GM21515 (cell line): ENCODE measurements at regions not wholly inside any gene's neighbourhood (a gene's known extent, or its start where the extent isn't known, plus 50 kb on each side); places are given as distances from the start of the nearest gene placed in this dataset.
"Not testable (repeated sequence)": the region's sequence is repeated elsewhere in the genome, so short reads cannot be mapped to it uniquely, and the experiment has no call there.

ENCODE experiments used
- ATAC-seq: cut with Tn5 transposase; IDR thresholded peaks from one replicate; pipeline ENCODE4 v1.9.1; 2021; ENCODE audit not compliant: unreplicated experiment

DNA sequence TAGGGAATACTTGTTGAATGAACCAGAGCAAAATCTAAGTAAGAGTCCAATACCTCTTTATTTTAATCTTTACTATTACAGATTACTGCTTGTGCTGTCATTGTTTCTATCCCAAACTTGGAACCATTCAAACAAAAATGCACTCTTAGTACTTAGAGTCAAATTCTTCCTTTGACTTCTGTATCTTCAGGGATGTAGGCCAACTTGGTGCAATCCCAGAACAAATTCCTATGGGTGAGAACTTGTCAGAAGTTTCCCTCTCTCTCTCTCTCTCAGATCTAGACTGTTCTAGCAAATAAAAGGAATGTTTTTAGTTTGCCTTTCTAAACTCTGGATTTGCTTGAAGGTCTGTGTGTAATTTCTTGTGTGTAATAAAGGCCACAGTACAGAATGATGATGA, 329.0 kb upstream of the TMTC4 start:
- no peak for ATAC-seq

DNA sequence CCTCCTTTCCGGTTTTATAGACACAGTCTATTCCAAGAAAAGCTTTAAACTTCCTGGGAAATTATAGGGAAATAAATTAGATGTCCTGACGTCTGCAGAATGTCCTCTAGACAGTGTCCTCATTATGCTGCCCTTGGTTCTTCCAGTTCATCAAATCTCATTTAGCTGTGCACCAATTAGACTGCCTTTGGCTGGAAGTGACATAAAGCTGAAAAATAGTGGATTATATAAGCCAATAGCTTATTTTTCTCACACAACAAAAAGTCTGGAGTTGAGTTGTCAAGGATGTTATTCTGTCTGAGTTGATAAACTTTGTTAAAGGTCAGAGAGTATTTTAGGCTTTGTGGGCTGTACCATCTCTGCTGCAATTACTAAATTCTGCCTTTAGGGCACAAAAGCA, 314.8 kb upstream of the TMTC4 start:
- no peak for ATAC-seq

DNA sequence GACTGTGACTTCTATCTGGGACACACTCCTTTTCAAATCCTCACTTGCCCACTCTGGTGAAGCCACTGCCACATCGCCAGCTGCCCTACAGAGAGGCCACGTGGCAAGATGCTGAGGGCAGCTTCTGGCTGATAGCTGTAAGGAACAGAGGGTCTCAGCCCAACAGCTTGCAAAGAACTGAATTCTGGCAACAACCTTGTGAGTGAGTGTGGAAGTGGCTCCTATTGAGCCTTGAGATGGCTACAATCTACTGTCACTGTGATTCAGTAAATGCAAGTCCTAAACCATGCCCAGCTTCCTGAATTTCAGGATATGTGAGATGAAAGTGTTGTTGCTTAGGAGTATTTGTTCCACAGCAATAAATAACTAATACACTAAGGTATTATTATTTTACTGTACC, 314.3 kb upstream of the TMTC4 start:
- ATAC-seq, result no peak

- no peak for ATAC-seq
Observed at GRCh38 chr13:100987948-100988347, 313.4 kb upstream of the TMTC4 start.

- ATAC-seq, result no peak
Observed at GRCh38 chr13:100986571-100986970, 312.0 kb upstream of the TMTC4 start.

GRCh38 chr13:100984085-100984705, 309.6 kb upstream of the TMTC4 start:
- ATAC-seq, result no peak

GRCh38 chr13:100983111-100983510, 308.5 kb upstream of the TMTC4 start:
- no peak for ATAC-seq

- ATAC-seq, result no peak
Observed at GRCh38 chr13:100980171-100980570, 305.6 kb upstream of the TMTC4 start.

DNA sequence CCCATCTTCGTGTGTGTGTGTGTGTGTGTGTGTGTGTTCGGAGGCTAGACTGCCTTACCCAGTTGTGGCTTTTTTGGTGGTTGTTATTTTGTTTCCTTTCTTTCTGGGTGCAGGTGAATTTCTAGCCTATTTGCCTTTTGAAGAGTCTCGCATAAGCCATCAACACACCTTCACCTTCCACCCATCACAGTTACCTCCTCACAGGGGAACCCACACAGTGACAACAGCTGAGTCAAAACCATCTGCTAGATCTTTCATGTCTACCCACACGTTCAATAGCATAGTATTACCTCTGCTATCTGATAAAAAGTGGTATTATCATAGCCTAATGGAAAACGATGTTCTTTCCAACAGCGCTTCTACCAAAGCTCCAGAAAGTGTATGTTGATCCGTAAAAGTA, 303.2 kb upstream of the TMTC4 start:
- ATAC-seq, result no peak

- ATAC-seq, result no peak
Observed at GRCh38 chr13:100976993-100977392, 302.4 kb upstream of the TMTC4 start.

DNA sequence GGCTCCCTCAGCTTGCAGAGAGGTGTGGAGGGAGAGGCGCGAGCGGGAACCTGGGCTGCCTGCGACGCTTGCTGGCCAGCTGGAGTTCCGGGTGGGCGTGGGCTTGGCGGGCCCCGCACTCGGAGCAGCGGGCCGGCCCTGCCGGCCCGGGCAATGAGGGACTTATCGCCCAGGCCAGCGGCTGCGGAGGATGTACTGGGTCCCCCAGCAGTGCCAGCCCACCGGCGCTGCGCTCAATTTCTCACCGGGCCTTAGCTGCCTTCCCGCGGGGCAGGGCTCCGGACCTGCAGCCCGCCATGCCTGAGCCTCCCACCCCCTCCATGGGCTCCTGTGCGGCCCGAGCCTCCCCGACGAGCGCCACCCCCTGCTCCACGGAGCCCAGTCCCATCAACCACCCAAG, 301.1 kb upstream of the TMTC4 start:
- not testable (repeated sequence) for ATAC-seq

DNA sequence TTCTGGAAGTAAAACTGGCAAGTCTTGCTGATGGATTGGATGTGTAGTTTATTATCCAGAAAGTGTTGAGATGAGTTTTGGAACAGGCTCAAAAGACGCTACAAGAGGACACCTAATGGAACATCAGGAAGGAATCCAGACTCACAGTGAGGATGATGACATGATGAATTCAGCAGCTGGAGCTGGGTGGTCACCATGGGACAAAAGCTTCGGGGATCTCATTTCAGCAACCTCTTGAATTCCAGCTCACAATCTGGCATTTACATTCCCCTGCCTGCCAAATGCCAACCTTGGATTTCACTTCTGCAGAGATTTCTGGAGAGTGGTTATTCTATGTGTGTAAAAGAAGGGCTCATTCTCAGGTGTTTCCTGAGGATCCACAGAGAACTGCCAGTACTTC, 288.0 kb upstream of the TMTC4 start:
- ATAC-seq, result no peak

- ATAC-seq, result no peak
Observed at GRCh38 chr13:100961186-100961585, 286.6 kb upstream of the TMTC4 start.

DNA sequence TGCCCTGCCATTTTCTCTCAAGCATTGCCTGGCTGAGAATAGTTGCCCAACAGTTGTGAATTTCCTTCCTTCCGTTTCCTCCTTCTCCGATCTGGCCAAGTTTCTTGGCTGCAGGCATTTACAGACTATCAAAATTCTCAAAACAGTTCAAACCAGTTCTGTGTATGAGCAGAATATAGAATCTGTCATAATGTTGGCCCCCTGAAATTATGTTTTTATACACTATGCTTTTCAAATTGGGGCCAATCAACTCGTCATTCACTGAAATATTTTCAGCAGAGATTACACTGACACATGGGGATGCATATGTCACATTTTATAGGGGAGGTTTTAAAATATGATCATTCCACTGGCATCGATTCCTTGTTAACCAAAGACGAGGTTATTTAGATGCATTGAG, 284.2 kb upstream of the TMTC4 start:
- no peak for ATAC-seq

DNA sequence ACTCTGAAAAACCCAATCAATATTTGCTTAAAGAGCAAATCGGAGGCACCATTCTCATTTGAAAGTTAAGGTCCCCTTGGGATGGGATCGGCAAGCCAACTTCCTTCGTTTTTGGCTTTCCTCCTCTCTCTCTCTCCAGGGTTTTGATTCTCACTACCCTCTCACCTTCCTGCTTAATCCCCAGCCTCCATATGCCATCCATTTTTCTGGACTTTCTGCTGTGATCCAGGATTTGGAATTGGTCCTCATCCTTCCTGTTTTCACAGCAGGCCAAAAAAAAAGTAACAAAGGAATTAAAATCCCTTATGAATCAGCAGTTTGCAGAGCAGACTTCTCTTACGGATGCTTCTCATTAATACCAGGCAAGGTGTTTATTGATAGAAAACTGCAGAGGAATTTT, 283.1 kb upstream of the TMTC4 start:
- ATAC-seq, result no peak

DNA sequence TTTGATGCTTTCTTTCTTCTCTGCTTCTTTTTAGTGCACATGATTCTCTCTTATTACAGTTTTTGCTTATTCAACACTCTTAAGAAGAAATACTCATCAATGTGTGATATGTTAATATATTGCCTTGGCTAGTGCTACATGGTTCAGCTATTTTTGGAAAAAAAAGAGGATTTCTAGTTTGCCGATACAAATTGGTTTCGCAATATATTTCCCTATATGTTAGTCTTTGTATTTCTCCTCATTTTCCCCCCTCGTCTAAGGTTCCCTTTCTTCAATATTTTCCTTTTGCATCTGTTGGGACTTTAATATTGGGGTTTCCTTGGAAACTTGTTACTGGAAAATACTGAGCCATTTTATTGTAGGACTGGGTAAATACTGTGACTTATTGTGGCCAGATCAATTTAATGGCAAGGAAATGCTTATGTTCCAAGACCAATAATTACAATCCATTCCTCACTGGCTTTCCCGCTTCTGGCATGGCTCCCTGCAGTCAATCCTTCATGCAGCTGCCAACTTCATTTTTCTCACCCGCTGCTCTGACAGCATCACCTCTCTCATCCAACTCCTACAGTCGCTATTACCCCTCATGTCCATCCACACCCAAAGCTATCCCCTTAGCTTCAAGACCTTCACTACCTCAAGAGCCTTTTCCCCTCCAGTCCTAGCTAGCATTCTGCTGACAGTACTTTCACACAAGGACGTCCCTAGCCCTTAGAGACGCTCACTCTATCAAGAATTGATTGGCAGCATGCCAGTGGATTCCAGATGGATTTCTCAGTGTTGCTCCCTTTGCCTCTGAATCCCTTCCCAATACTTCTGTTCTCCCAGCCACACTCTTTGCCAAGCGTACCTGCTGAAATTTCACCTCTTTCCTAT, 280.1 kb upstream of the TMTC4 start:
- ATAC-seq, result no peak

- ATAC-seq, result no peak
Observed at GRCh38 chr13:100951016-100951415, 276.4 kb upstream of the TMTC4 start.

GRCh38 chr13:100948937-100949336, 274.3 kb upstream of the TMTC4 start:
- not testable (repeated sequence) for ATAC-seq

- no peak for ATAC-seq
Observed at GRCh38 chr13:100946588-100946987, 272.0 kb upstream of the TMTC4 start.

DNA sequence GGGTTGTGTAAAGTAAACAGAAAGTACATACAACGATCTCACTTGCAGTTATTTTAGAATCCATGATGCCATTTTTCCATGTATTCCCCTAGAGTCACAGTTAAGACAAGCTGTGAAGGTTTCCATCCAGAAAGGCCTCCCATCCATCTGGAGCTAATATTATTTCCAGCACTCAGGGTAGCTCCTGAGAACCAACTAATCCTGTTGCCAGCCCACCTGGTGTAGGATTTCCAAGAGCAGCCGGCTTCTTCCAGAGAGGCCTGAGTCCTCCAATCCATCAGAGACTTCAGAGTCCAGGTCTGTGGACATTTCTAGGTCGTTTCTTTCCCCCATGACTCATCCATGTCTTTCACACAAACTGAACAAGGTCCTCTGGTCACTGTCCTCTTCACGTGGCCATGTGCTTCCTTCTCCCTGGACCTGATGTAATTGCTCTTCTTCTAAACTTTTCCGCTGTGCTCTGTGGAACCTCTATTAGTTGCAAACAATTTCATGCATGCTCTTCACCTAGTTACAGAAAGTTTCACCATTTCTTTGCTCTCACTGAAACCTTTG, 270.3 kb upstream of the TMTC4 start:
- no peak for ATAC-seq

DNA sequence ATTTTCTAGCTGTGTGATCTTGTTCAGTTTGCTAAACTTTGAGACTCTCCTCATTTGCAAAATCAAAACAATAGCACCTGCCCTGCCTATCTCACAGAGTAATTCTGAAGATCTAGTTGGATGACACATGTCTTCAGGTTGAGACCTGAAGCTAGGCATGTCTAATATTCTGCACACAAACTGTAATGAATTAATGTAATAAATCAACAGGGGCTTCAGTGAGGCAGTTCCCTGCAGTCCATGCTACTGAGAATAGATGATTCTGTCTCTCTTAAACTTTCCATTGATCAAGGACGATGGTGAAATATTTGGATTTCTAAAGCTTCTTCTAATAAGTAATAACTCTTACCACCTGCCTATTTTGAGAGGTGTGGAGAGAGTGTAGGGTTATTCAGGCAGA, 268.1 kb upstream of the TMTC4 start:
- ATAC-seq, result no peak
